H1 (cell line): ENCODE measurements at regions not wholly inside any gene's neighbourhood (a gene's known extent, or its start where the extent isn't known, plus 50 kb on each side); places are given as distances from the start of the nearest gene placed in this dataset.

ENCODE experiments used
- ASH2L ChIP-seq: fragments of 200-600, 300-600 bp; sonication (generic); IDR thresholded peaks from one replicate; pipeline ENCODE4 v1.7.1; 2017; ENCODE audit warnings: low read length
- BCL11A ChIP-seq, 2 experiments: IDR thresholded peaks; one replicate each; pipeline ENCODE4 v1.6.1; 2011; ENCODE audit warnings: low read depth in 2 of 2, low read length in 2 of 2, mild to moderate bottlenecking in 2 of 2
- CBX8 ChIP-seq: fragments of 300-800, 300-1000 bp; sonication (generic); IDR thresholded peaks from 2 replicates; pipeline ENCODE4 v1.7.1; 2016; ENCODE audit warnings: low read depth, low read length, borderline replicate concordance
- CEBPB ChIP-seq: IDR thresholded peaks from 2 replicates; pipeline ENCODE4 v1.6.1; 2012; ENCODE audit warnings: low read depth, low read length
- CHD2 ChIP-seq: IDR thresholded peaks from 2 replicates; pipeline ENCODE4 v1.6.1; 2012; ENCODE audit warnings: low read length, improper control_type of control experiment
- HDAC2 ChIP-seq, 2 experiments: fragments of 300-600 bp in 1 of 2; sonication (generic) in 1 of 2; IDR thresholded peaks; 2 replicates each; pipeline ENCODE4 v1.6.1; 2011 to 2012; ENCODE audit warnings: low read depth in 2 of 2, low read length in 2 of 2, mild to moderate bottlenecking in 2 of 2, moderate library complexity in 2 of 2, borderline replicate concordance in 1 of 2, inconsistent platforms in 1 of 2
- HDAC6 ChIP-seq: IDR thresholded peaks from one replicate; pipeline ENCODE4 v1.7.1; 2012; ENCODE audit warnings: low read depth, mild to moderate bottlenecking, inconsistent platforms, low read length, moderate library complexity
- KDM1A ChIP-seq: fragments of 200-600, 300-600 bp; sonication (generic); IDR thresholded peaks from 2 replicates; pipeline ENCODE4 v1.7.1; 2016; ENCODE audit warnings: mild to moderate bottlenecking, low read length, borderline replicate concordance
- KDM4A ChIP-seq: IDR thresholded peaks from one replicate; pipeline ENCODE4 v1.7.1; 2012; ENCODE audit warnings: low read depth, mild to moderate bottlenecking, moderate library complexity, low read length, inconsistent platforms; ENCODE audit not compliant: severe bottlenecking
- KDM5A ChIP-seq: fragments of 200-600 bp; IDR thresholded peaks from 2 replicates; pipeline ENCODE4 v1.7.1; 2012; ENCODE audit warnings: mild to moderate bottlenecking, low read length, inconsistent platforms, mixed read lengths
- MAFK ChIP-seq: IDR thresholded peaks from 2 replicates; pipeline ENCODE4 v1.6.1; 2012; ENCODE audit warnings: low read depth, mild to moderate bottlenecking, improper control_type of control experiment, low read length
- RAD21 ChIP-seq, 2 experiments: IDR thresholded peaks in 1 of 2; conservative IDR thresholded peaks in 1 of 2; 2 replicates each; pipeline ENCODE4 v1.6.1; 2011; ENCODE audit warnings: low read depth in 2 of 2, low read length in 2 of 2, improper control_type of control experiment in 1 of 2, inconsistent platforms in 1 of 2, mild to moderate bottlenecking in 1 of 2, moderate library complexity in 1 of 2
- SAP30 ChIP-seq: fragments of 300-600 bp; sonication (generic); IDR thresholded peaks from 2 replicates; pipeline ENCODE4 v1.7.1; 2012; ENCODE audit warnings: low read length, moderate library complexity, mild to moderate bottlenecking, inconsistent platforms; ENCODE audit not compliant: insufficient read depth, insufficient replicate concordance
- SP1 ChIP-seq: IDR thresholded peaks from 2 replicates; pipeline ENCODE4 v1.6.1; 2011; ENCODE audit warnings: low read depth, low read length
- SRF ChIP-seq: IDR thresholded peaks from 2 replicates; pipeline ENCODE4 v1.6.1; 2011; ENCODE audit warnings: mild to moderate bottlenecking, low read depth, low read length, moderate library complexity
- TAF7 ChIP-seq: optimal IDR thresholded peaks from 2 replicates; pipeline ENCODE3; 2011; ENCODE audit warnings: low read depth, mild to moderate bottlenecking, inconsistent platforms, low read length, moderate library complexity, borderline replicate concordance
- TCF12 ChIP-seq: IDR thresholded peaks from 2 replicates; pipeline ENCODE4 v1.6.1; 2011; ENCODE audit warnings: low read depth, mild to moderate bottlenecking, low read length
- TEAD4 ChIP-seq: IDR thresholded peaks from 2 replicates; pipeline ENCODE4 v1.6.1; 2012; ENCODE audit warnings: low read depth, low read length, inconsistent platforms, mixed read lengths
- TF ChIP-seq, protein P1 (sequence below): IDR thresholded peaks from 2 replicates; pipeline ENCODE4 v1.6.1; 2012; ENCODE audit warnings: low read length, inconsistent platforms
- TF ChIP-seq, protein P2 (sequence below): IDR thresholded peaks from 2 replicates; pipeline ENCODE4 v1.6.1; 2011; ENCODE audit warnings: low read length, improper control_type of control experiment

DNA sequence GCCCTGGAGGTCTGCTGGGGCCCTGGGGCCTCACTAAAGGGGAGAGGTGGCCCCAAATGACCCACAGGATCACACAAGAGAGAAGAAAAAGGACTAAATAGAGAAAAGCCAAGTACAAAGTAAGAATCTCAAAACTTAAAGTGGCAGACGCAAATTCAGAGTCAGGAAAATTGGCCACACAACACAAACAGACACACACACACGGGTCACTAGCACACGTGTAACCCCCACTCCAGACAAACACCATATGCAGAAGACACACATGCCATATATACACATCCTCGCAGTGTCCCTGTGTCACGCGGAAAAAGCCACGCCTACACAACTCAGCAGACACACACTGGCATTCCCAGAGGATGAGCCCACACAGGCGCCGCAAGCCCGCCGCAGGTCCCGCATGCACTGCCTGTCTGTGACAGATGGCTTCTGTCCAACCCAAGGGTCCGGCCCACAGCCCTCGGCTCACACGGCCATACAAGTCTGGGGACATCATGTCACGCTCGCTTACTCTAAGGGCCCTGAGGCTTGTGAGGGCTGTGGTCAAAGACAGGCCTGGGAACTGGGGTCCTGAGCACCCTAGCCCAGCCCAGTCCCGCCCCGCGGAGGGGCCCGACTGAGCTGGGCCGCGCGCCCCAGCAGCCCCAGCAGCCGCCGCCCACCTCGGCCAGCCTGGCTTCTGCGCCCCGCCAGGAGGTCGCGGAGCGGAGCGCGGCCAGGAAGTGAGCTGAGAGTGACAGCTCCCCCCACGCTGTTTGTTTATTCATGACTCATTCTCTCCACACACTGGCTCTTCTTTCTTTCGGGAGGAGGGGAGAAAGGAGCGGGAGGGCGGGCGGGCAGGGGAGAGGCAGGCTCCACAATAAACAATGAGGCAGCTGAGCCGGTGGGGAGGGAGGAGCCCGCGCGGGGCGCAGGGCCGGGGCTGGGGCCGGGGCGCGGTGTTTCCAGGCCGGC is 95.5 kb upstream of the ZMIZ1 start (continued):
- TF ChIP-seq, protein P1, sequence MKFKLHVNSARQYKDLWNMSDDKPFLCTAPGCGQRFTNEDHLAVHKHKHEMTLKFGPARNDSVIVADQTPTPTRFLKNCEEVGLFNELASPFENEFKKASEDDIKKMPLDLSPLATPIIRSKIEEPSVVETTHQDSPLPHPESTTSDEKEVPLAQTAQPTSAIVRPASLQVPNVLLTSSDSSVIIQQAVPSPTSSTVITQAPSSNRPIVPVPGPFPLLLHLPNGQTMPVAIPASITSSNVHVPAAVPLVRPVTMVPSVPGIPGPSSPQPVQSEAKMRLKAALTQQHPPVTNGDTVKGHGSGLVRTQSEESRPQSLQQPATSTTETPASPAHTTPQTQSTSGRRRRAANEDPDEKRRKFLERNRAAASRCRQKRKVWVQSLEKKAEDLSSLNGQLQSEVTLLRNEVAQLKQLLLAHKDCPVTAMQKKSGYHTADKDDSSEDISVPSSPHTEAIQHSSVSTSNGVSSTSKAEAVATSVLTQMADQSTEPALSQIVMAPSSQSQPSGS: no peak
- TF ChIP-seq SP1: no peak
- TF ChIP-seq SAP30: no peak
- peak; percentile 26 to 38; a peak in 2 of 4 replicates for TF ChIP-seq HDAC2 (IDR thresholded peaks at IDR 0.05; ENCODE audit: borderline replicate concordance in 1 of 2, low read depth in 2 of 2, low read length in 2 of 2)
- no peak for TF ChIP-seq CEBPB
- no peak for TF ChIP-seq BCL11A (IDR thresholded peaks at IDR 0.05; ENCODE audit: low read depth in 2 of 2, low read length in 2 of 2)
- TF ChIP-seq CBX8: no peak
- TF ChIP-seq TAF7: no peak
- no peak for TF ChIP-seq KDM1A
- no peak for TF ChIP-seq MAFK
- TF ChIP-seq, protein P2, sequence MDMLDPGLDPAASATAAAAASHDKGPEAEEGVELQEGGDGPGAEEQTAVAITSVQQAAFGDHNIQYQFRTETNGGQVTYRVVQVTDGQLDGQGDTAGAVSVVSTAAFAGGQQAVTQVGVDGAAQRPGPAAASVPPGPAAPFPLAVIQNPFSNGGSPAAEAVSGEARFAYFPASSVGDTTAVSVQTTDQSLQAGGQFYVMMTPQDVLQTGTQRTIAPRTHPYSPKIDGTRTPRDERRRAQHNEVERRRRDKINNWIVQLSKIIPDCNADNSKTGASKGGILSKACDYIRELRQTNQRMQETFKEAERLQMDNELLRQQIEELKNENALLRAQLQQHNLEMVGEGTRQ: no peak
- peak; percentile 54 for TF ChIP-seq KDM4A
- no peak for TF ChIP-seq HDAC6
- no peak for TF ChIP-seq ASH2L
- TF ChIP-seq CHD2: no peak
- TF ChIP-seq TCF12: no peak
- TF ChIP-seq KDM5A: no peak
- no peak for TF ChIP-seq SRF
- TF ChIP-seq RAD21 (IDR thresholded peaks at IDR 0.05 in 1 of 2, conservative IDR thresholded peaks at IDR 0.05 in 1 of 2; ENCODE audit: low read depth in 2 of 2, low read length in 2 of 2): no peak
- no peak for TF ChIP-seq TEAD4
